ENCODE measurements at regions not wholly inside any gene's neighbourhood (a gene's known extent, or its start where the extent isn't known, plus 50 kb on each side); places are given as distances from the start of the nearest gene placed in this dataset.

- H3K9me3 ChIP-seq: no peaks in the 10 kb centered on the region
- H3K4me3 ChIP-seq: no peak overlapping the region
- peaks cover 0 to 61% (median 0%) of the 10 kb centered on the region in 3 donors for H3K27me3 ChIP-seq
- no peaks in the 10 kb centered on the region for H3K36me3 ChIP-seq
- TF ChIP-seq EP300 (IDR thresholded peaks at IDR 0.05) (no peak), CTCF (IDR thresholded peaks at IDR 0.05) (no peak), POLR2AphosphoS5 (IDR thresholded peaks at IDR 0.05) (no peak), POLR2A (IDR thresholded peaks at IDR 0.05) (no peak)
- WGBS, 5 donors: 75 to 86% (median 83%) methylated on average over 8 of the region's 8 CpGs
- intact Hi-C loops (cut with DNase I; ENCODE audit: low total_unique reads): no loop called here
- H3K27ac ChIP-seq: no peak overlapping the region
- peaks cover 0 to 10% (median 0%) of the 10 kb centered on the region in 4 donors for H3K4me1 ChIP-seq
- DNase-seq: no peak
These were observed 744.1 kb downstream of the BRD1 start for GRCh38 chr22:49083607-49084006.

GRCh38 chr22:49082451-49082850, 745.2 kb downstream of the BRD1 start:
- 82 to 90% (median 87%) methylated on average over 13 of the region's 13 CpGs for WGBS, 5 donors
- H3K36me3 ChIP-seq: no peaks in the 10 kb centered on the region
- H3K4me3 ChIP-seq: no peak overlapping the region
- H3K27me3 ChIP-seq: peaks cover 0 to 61% (median 3%) of the 10 kb centered on the region in 3 donors
- H3K27ac ChIP-seq: no peak overlapping the region
- peaks cover 0 to under 1% (median 0%) of the 10 kb centered on the region in 4 donors for H3K4me1 ChIP-seq
- intact Hi-C loops (cut with DNase I; ENCODE audit: low total_unique reads): no loop called here
- no peak for TF ChIP-seq POLR2AphosphoS5 (IDR thresholded peaks at IDR 0.05)
- no peak for TF ChIP-seq POLR2A (IDR thresholded peaks at IDR 0.05)
- TF ChIP-seq EP300 (IDR thresholded peaks at IDR 0.05): no peak
- no peak for TF ChIP-seq CTCF (IDR thresholded peaks at IDR 0.05)
- no peak for DNase-seq
- no peaks in the 10 kb centered on the region for H3K9me3 ChIP-seq

GRCh38 chr22:49081926-49082325, 745.7 kb downstream of the BRD1 start:
- no peaks in the 10 kb centered on the region for H3K9me3 ChIP-seq
- 68 to 85% (median 76%) methylated on average over 10 of the region's 10 CpGs for WGBS, 5 donors
- TF ChIP-seq EP300 (IDR thresholded peaks at IDR 0.05): no peak
- TF ChIP-seq POLR2A (IDR thresholded peaks at IDR 0.05): no peak
- no peak for TF ChIP-seq CTCF (IDR thresholded peaks at IDR 0.05)
- TF ChIP-seq POLR2AphosphoS5 (IDR thresholded peaks at IDR 0.05): no peak
- intact Hi-C loops (cut with DNase I; ENCODE audit: low total_unique reads): no loop called here
- peaks cover 0 to 62% (median 3%) of the 10 kb centered on the region in 3 donors for H3K27me3 ChIP-seq
- no peaks in the 10 kb centered on the region for H3K4me1 ChIP-seq
- no peak for DNase-seq
- no peak overlapping the region for H3K27ac ChIP-seq
- no peaks in the 10 kb centered on the region for H3K36me3 ChIP-seq
- no peak overlapping the region for H3K4me3 ChIP-seq

- TF ChIP-seq CTCF (IDR thresholded peaks at IDR 0.05): no peak
- TF ChIP-seq EP300 (IDR thresholded peaks at IDR 0.05): no peak
- no peak for TF ChIP-seq POLR2AphosphoS5 (IDR thresholded peaks at IDR 0.05)
- no peak for TF ChIP-seq POLR2A (IDR thresholded peaks at IDR 0.05)
- DNase-seq: no peak
- intact Hi-C loops (cut with DNase I; ENCODE audit: low total_unique reads): no loop called here
- peaks cover 0 to 57% (median 3%) of the 10 kb centered on the region in 3 donors for H3K27me3 ChIP-seq
- 76 to 87% (median 85%) methylated on average over 7 to 12 of the region's 12 CpGs for WGBS, 5 donors
- no peaks in the 10 kb centered on the region for H3K9me3 ChIP-seq
- H3K4me1 ChIP-seq: no peaks in the 10 kb centered on the region
- no peaks in the 10 kb centered on the region for H3K36me3 ChIP-seq
- H3K4me3 ChIP-seq: no peak overlapping the region
- no peak overlapping the region for H3K27ac ChIP-seq
These were observed 746.4 kb downstream of the BRD1 start for GRCh38 chr22:49081261-49081666.
